H9 (cell line): ENCODE measurements at regions not wholly inside any gene's neighbourhood (a gene's known extent, or its start where the extent isn't known, plus 50 kb on each side); places are given as distances from the start of the nearest gene placed in this dataset.

Experiments used
- DNase-seq: peaks from one replicate; pipeline ENCODE4 v3.0.0-alpha.2; 2017
- H2AFZ ChIP-seq: one replicate; pipeline ENCODE4 v1.6.1; 2013; ENCODE audit warnings: mild to moderate bottlenecking, low read length, control low read depth, moderate library complexity
- H2AK5ac ChIP-seq: 2 replicates; pipeline ENCODE4 v1.6.1; 2013; ENCODE audit warnings: low read length, control low read depth, mixed read lengths; ENCODE audit not compliant: insufficient read length
- H2BK120ac ChIP-seq: one replicate; pipeline ENCODE4 v1.6.1; 2013; ENCODE audit warnings: low read depth, mild to moderate bottlenecking, low read length, control low read depth, inconsistent platforms; ENCODE audit not compliant: poor library complexity, severe bottlenecking
- H2BK12ac ChIP-seq: 2 replicates; pipeline ENCODE4 v1.6.1; 2013; ENCODE audit warnings: low read length, control low read depth, mixed read lengths, low read depth; ENCODE audit not compliant: insufficient read length
- H2BK15ac ChIP-seq: 2 replicates; pipeline ENCODE4 v1.6.1; 2013; ENCODE audit warnings: low read depth, low read length, control low read depth
- H2BK20ac ChIP-seq: one replicate; pipeline ENCODE4 v1.6.1; 2013; ENCODE audit warnings: low read depth, mild to moderate bottlenecking, low read length, control low read depth, inconsistent platforms; ENCODE audit not compliant: poor library complexity, severe bottlenecking
- H2BK5ac ChIP-seq: 2 replicates; pipeline ENCODE4 v1.6.1; 2013; ENCODE audit warnings: low read length, control low read depth, mixed read lengths; ENCODE audit not compliant: insufficient read length
- H3K14ac ChIP-seq: 2 replicates; pipeline ENCODE4 v1.6.1; 2013; ENCODE audit warnings: low read length, control low read depth; ENCODE audit not compliant: insufficient read depth
- H3K18ac ChIP-seq: 2 replicates; pipeline ENCODE4 v1.6.1; 2013; ENCODE audit warnings: low read depth, mild to moderate bottlenecking, mixed read lengths, low read length, control low read depth; ENCODE audit not compliant: insufficient read length
- H3K23ac ChIP-seq: 2 replicates; pipeline ENCODE4 v1.6.1; 2013; ENCODE audit warnings: low read length, control low read depth, mixed read lengths, low read depth; ENCODE audit not compliant: insufficient read length
- H3K23me2 ChIP-seq: 2 replicates; pipeline ENCODE4 v1.6.1; 2013; ENCODE audit warnings: low read depth, mild to moderate bottlenecking, mixed read lengths, low read length, control low read depth; ENCODE audit not compliant: insufficient read length, poor library complexity, severe bottlenecking
- H3K27ac ChIP-seq: 2 replicates; pipeline ENCODE4 v1.5.1; 2013; ENCODE audit warnings: low read length, control low read depth, mixed read lengths, low read depth; ENCODE audit not compliant: insufficient read length
- H3K27me3 ChIP-seq: 2 replicates; pipeline ENCODE4 v1.6.1; 2013; ENCODE audit warnings: low read length, control low read depth, inconsistent platforms; ENCODE audit not compliant: insufficient read depth
- H3K4ac ChIP-seq: 2 replicates; pipeline ENCODE4 v1.6.1; 2013; ENCODE audit warnings: low read depth, mild to moderate bottlenecking, control low read depth, inconsistent platforms, low read length, moderate library complexity
- H3K4me1 ChIP-seq: 2 replicates; pipeline ENCODE4 v1.6.1; 2013; ENCODE audit warnings: low read length, control low read depth, inconsistent platforms; ENCODE audit not compliant: insufficient read depth
- H3K4me2 ChIP-seq: 2 replicates; pipeline ENCODE4 v1.6.1; 2013; ENCODE audit warnings: low read length, control low read depth, mixed read lengths; ENCODE audit not compliant: insufficient read length, insufficient read depth
- H3K56ac ChIP-seq: 2 replicates; pipeline ENCODE4 v1.6.1; 2013; ENCODE audit warnings: low read depth, mild to moderate bottlenecking, mixed read lengths, low read length, control low read depth; ENCODE audit not compliant: insufficient read length
- H3K79me1 ChIP-seq: 2 replicates; pipeline ENCODE4 v1.6.1; 2013; ENCODE audit warnings: low read depth, mild to moderate bottlenecking, moderate library complexity, low read length, control low read depth, inconsistent platforms; ENCODE audit not compliant: insufficient read depth, poor library complexity, severe bottlenecking
- H3K79me2 ChIP-seq: 2 replicates; pipeline ENCODE4 v1.6.1; 2013; ENCODE audit warnings: low read length, control low read depth, inconsistent platforms; ENCODE audit not compliant: insufficient read depth
- H3K9ac ChIP-seq: 2 replicates; pipeline ENCODE4 v1.6.1; 2013; ENCODE audit warnings: low read length, control low read depth, mixed read lengths; ENCODE audit not compliant: insufficient read length; ENCODE audit errors: extremely low read depth
- H3K9me3 ChIP-seq: one replicate; pipeline ENCODE4 v1.6.1; 2013; ENCODE audit warnings: low read depth, low read length, inconsistent platforms; ENCODE audit not compliant: control insufficient read depth
- H3T11ph ChIP-seq: one replicate; pipeline ENCODE4 v1.6.1; 2013; ENCODE audit warnings: mild to moderate bottlenecking, low read length, control low read depth, inconsistent platforms
- H4K20me1 ChIP-seq: one replicate; pipeline ENCODE4 v1.6.1; 2013; ENCODE audit not compliant: control insufficient read depth, insufficient read length, insufficient read depth
- H4K5ac ChIP-seq: 2 replicates; pipeline ENCODE4 v1.6.1; 2013; ENCODE audit warnings: low read depth, mild to moderate bottlenecking, mixed read lengths, low read length, control low read depth; ENCODE audit not compliant: insufficient read length
- H4K8ac ChIP-seq: replicated peaks from 2 replicates; pipeline ENCODE4 v1.6.1; 2013; ENCODE audit warnings: low read length, control low read depth, mixed read lengths, low read depth; ENCODE audit not compliant: insufficient read length
- H4K91ac ChIP-seq: 2 replicates; pipeline ENCODE4 v1.6.1; 2013; ENCODE audit warnings: low read depth, mild to moderate bottlenecking, moderate library complexity, mixed read lengths, low read length, control low read depth; ENCODE audit not compliant: insufficient read length
- H3K27ac Mint-ChIP-seq, 3 experiments: 2 replicates in 2 of 3; 3 replicates in 1 of 3; pipeline ENCODE4 v1.8.0; 2020 to 2021; ENCODE audit warnings: mixed read lengths in 3 of 3, mild to moderate bottlenecking in 1 of 3, moderate library complexity in 1 of 3
- H3K27me3 Mint-ChIP-seq: 2 replicates; pipeline ENCODE4 v1.8.0; 2021; ENCODE audit warnings: low read depth, mild to moderate bottlenecking, moderate library complexity, mixed read lengths
- H3K36me3 Mint-ChIP-seq, 3 experiments: 2 replicates in 2 of 3; 3 replicates in 1 of 3; pipeline ENCODE4 v1.8.0; 2020 to 2021; ENCODE audit warnings: low read depth in 3 of 3, mixed read lengths in 3 of 3; ENCODE audit not compliant: insufficient read depth in 1 of 3
- H3K4me1 Mint-ChIP-seq, 2 experiments: 2 replicates each; pipeline ENCODE4 v1.8.0; 2020; ENCODE audit warnings: mixed read lengths in 2 of 2
- H3K4me3 Mint-ChIP-seq, 2 experiments: 2 replicates in 1 of 2; 3 replicates in 1 of 2; pipeline ENCODE4 v1.8.0; 2020 to 2021; ENCODE audit warnings: mild to moderate bottlenecking in 2 of 2, mixed read lengths in 2 of 2, moderate library complexity in 1 of 2
- H3K9me3 Mint-ChIP-seq, 2 experiments: 2 replicates in 1 of 2; 3 replicates in 1 of 2; pipeline ENCODE4 v1.8.0; 2020; ENCODE audit warnings: mild to moderate bottlenecking in 2 of 2, mixed read lengths in 2 of 2, moderate library complexity in 1 of 2
- WGBS: extraction: QIAGEN DNeasy Blood & Tissue Kit; methylation state at CpG from one replicate; pipeline ENCODE4 v1.1.7; 2013; ENCODE audit warnings: missing lambda C conversion rate, low lambda C conversion rate, mixed read lengths; ENCODE audit not compliant: insufficient read length; ENCODE audit errors: extremely low coverage; 5-methylcytosine and 5-hydroxymethylcytosine counted together
- TF ChIP-seq, protein P1 (sequence below): fragments of 200-600 bp; sonication (generic); conservative IDR thresholded peaks from 3 replicates; pipeline ENCODE4 v1.8.0; 2021; ENCODE audit warnings: antibody characterized with exemption, mild to moderate bottlenecking

DNA sequence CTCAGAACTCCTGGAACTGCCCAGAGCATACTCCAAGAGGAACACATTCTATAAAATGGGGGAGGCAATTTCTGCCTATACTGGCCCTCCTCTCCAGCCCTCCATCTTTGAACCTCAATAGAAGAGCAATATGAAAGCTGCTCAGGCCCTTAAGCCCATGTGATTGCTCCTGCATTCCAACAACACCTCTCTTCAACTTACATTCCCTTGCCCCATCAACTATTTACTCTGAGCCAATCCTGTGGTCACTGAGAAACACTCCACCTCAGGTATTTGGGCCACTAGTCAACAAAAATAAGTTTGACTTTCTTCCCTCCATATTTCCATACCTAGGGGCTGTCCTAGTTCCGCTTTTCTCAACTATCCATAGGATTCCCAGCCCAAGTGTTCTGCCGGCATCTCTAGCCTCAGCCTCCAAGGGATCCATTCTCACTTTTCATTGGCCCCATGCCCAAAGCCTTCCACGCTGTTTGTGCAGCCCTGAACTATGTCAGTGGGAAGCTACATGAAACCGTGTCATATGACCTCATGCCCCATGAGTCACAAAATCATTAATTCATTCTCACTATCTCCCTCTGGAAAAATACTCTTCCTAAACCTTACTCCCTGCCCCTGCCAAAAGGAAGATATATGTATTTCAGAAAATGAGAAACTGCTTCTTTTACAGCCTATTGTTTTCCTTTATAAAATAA, 61.6 kb downstream of the GJD2 start:
- no peak overlapping the region for H3K9ac ChIP-seq
- no peak overlapping the region for H3K18ac ChIP-seq
- Mint-ChIP-seq H3K4me1 (peaks cover 24 to 35% of the 10 kb centered on the region in 2 experiments), H3K4me3 (no peak overlapping the region), H3K27ac (no peak overlapping the region; a peak in 2 of 7 replicates), H3K9me3 (peaks cover 0 to 5% of the 10 kb centered on the region in 2 experiments; a peak in 2 of 5 replicates), H3K36me3 (peaks cover 0 to 7% (median 0%) of the 10 kb centered on the region in 3 experiments; a peak in 2 of 7 replicates), H3K27me3 (no peaks in the 10 kb centered on the region; the same call in 1 of the 2 replicates)
- no peak for DNase-seq
- no peak overlapping the region for H3T11ph ChIP-seq
- no peak overlapping the region for H4K91ac ChIP-seq
- H4K5ac ChIP-seq, result no peak overlapping the region
- H3K14ac ChIP-seq, result no peak overlapping the region
- H3K9me3 ChIP-seq, result no peaks in the 10 kb centered on the region
- H3K23me2 ChIP-seq, result no peaks in the 10 kb centered on the region
- H4K20me1 ChIP-seq, result no peaks in the 10 kb centered on the region
- no peak overlapping the region for H2AFZ ChIP-seq
- H2AK5ac ChIP-seq, result no peak overlapping the region
- H2BK120ac ChIP-seq, result no peak overlapping the region
- no peak overlapping the region for H2BK12ac ChIP-seq
- H3K27ac ChIP-seq, result no peak overlapping the region
- H2BK20ac ChIP-seq, result no peak overlapping the region
- peaks cover 4% of the 10 kb centered on the region; the same call in 1 of the 2 replicates for H3K4me1 ChIP-seq
- no peak overlapping the region for H3K23ac ChIP-seq
- H3K4ac ChIP-seq, result no peak overlapping the region
- no peak overlapping the region for H2BK5ac ChIP-seq
- no peak overlapping the region for H3K4me2 ChIP-seq
- H2BK15ac ChIP-seq, result no peak overlapping the region
- no CpG with 5 or more reads among the region's 4 CpGs for WGBS
- TF ChIP-seq, protein P1, sequence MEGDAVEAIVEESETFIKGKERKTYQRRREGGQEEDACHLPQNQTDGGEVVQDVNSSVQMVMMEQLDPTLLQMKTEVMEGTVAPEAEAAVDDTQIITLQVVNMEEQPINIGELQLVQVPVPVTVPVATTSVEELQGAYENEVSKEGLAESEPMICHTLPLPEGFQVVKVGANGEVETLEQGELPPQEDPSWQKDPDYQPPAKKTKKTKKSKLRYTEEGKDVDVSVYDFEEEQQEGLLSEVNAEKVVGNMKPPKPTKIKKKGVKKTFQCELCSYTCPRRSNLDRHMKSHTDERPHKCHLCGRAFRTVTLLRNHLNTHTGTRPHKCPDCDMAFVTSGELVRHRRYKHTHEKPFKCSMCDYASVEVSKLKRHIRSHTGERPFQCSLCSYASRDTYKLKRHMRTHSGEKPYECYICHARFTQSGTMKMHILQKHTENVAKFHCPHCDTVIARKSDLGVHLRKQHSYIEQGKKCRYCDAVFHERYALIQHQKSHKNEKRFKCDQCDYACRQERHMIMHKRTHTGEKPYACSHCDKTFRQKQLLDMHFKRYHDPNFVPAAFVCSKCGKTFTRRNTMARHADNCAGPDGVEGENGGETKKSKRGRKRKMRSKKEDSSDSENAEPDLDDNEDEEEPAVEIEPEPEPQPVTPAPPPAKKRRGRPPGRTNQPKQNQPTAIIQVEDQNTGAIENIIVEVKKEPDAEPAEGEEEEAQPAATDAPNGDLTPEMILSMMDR, result no peak
- H3K79me2 ChIP-seq, result no peaks in the 10 kb centered on the region
- H3K27me3 ChIP-seq, result no peaks in the 10 kb centered on the region
- no peak overlapping the region for H3K56ac ChIP-seq
- H3K79me1 ChIP-seq, result no peaks in the 10 kb centered on the region
- no peak overlapping the region for H4K8ac ChIP-seq
